ENCODE measurements at regions not wholly inside any gene's neighbourhood (a gene's known extent, or its start where the extent isn't known, plus 50 kb on each side); places are given as distances from the start of the nearest gene placed in this dataset.

DNA sequence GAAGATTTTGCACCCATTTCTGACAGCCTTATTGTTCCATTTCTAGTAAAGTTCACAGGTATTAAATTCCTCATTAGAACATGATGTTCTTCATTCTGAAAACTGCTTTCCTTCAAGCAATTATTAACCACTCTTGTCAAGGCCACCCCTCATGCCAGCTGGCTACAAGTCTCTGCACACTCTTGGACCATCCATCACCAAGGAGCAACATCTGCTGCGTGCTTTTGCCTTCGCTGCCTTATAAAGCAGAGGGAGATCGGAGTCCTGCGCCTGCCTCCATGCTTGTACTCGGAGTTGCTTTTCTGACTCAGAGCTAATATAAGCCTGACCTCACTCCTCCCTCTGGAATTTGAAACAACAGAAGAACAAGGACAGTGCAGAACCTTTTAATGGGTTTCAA lies 529.9 kb upstream of the DPP6 start:
- TF ChIP-seq YY1 (IDR thresholded peaks at IDR 0.05; ENCODE audit: insufficient read depth, insufficient read length) (no peak), SUZ12 (IDR thresholded peaks at IDR 0.05; ENCODE audit: extremely low read depth, insufficient read depth, insufficient read length) (no peak), ZNF274 (IDR thresholded peaks at IDR 0.05; ENCODE audit: low read depth, low read length) (no peak)
- no peak overlapping the region for H3K9ac ChIP-seq (ENCODE audit: insufficient read length, low read depth)
- H3K4me1 ChIP-seq (ENCODE audit: insufficient read depth, insufficient read length), result peaks cover 3% of the 10 kb centered on the region
- no peak overlapping the region for H3K4me3 ChIP-seq (ENCODE audit: insufficient read length, low read depth)
- DNase-seq (ENCODE audit: low read depth, low spot score), result no peak
- H3K36me3 ChIP-seq (ENCODE audit: insufficient read depth, insufficient read length, low read length), result no peaks in the 10 kb centered on the region
- H3K27me3 ChIP-seq (ENCODE audit: insufficient read depth, insufficient read length), result no peaks in the 10 kb centered on the region
- no peaks in the 10 kb centered on the region; the same call in 1 of the 2 replicates for H3K9me3 ChIP-seq (ENCODE audit: insufficient read depth, low read length)

DNA sequence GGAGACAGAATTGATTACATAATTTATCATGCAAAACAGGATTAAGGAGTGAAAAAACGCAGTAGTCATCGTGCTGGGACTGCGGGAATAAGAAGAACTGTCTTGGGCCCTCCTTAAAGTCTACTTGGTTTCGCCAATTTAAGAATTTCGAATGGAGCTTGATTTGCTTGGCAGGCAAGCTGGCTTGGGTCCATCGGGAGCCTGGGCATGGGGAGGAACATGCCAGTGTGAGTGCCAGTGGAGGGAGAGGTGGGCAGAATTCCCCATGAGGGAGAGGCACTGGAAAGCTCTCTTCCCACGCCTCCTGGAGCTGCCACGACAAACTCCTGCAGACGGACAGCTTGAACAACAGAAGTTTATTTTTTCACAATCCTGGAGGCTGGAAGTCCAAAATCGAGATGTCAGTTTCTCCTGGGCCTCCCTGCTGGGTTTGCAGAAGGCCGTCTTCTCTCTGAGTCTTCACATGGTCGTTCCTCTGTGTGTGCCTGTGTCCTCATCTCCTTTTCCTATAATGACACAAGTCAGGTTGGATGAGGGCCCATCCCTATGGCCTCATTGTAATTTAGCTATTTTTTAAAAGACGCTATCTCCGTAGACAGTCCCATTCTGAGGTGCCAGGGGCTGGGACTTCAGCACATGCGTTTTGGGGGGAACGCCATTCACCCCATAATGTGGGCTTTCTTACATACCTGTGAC lies 528.7 kb upstream of the DPP6 start:
- no peaks in the 10 kb centered on the region for H3K27me3 ChIP-seq (ENCODE audit: insufficient read depth, insufficient read length)
- H3K4me1 ChIP-seq (ENCODE audit: insufficient read depth, insufficient read length), result peaks cover 3% of the 10 kb centered on the region
- H3K9me3 ChIP-seq (ENCODE audit: insufficient read depth, low read length), result peaks cover 9% of the 10 kb centered on the region; the same call in 1 of the 2 replicates
- H3K9ac ChIP-seq (ENCODE audit: insufficient read length, low read depth), result no peak overlapping the region
- TF ChIP-seq YY1 (IDR thresholded peaks at IDR 0.05; ENCODE audit: insufficient read depth, insufficient read length) (no peak), SUZ12 (IDR thresholded peaks at IDR 0.05; ENCODE audit: extremely low read depth, insufficient read depth, insufficient read length) (no peak), ZNF274 (IDR thresholded peaks at IDR 0.05; ENCODE audit: low read depth, low read length) (no peak)
- no peak for DNase-seq (ENCODE audit: low read depth, low spot score)
- H3K4me3 ChIP-seq (ENCODE audit: insufficient read length, low read depth), result no peak overlapping the region
- H3K36me3 ChIP-seq (ENCODE audit: insufficient read depth, insufficient read length, low read length), result no peaks in the 10 kb centered on the region

DNA sequence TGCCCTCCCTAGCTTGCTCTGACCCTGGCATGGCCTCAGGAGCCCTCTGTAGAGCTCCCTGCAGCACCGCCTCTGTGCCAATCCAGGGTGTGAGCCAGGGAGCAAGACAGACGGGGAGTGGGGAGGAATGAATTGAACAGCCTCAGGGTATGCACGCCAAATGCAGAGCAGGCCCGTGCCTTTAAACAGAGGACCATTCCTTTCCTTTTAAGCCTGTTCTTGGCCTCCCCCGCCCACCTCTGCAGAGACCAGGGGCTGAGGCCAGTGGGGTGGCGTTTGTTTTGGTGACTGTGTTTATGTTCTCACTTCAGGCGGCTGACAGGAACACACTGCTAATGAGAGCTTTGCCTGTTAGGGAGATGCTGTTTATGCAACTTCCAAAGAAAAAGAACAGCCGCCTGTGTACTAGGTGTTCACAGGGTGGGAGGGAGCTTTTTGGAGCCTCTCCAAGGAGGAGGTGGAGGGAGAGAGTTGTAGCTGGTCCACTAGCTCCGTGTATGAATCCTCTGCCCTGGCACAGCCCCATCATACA lies 528.1 kb upstream of the DPP6 start:
- H3K4me1 ChIP-seq (ENCODE audit: insufficient read depth, insufficient read length), result peaks cover 3% of the 10 kb centered on the region
- H3K27me3 ChIP-seq (ENCODE audit: insufficient read depth, insufficient read length), result no peaks in the 10 kb centered on the region
- TF ChIP-seq SUZ12 (IDR thresholded peaks at IDR 0.05; ENCODE audit: extremely low read depth, insufficient read depth, insufficient read length) (no peak), YY1 (IDR thresholded peaks at IDR 0.05; ENCODE audit: insufficient read depth, insufficient read length) (no peak), ZNF274 (IDR thresholded peaks at IDR 0.05; ENCODE audit: low read depth, low read length) (no peak)
- H3K4me3 ChIP-seq (ENCODE audit: insufficient read length, low read depth), result no peak overlapping the region
- DNase-seq (ENCODE audit: low read depth, low spot score), result peak; percentile 57
- H3K36me3 ChIP-seq (ENCODE audit: insufficient read depth, insufficient read length, low read length), result no peaks in the 10 kb centered on the region
- H3K9me3 ChIP-seq (ENCODE audit: insufficient read depth, low read length), result peaks cover 11% of the 10 kb centered on the region; the same call in 1 of the 2 replicates
- H3K9ac ChIP-seq (ENCODE audit: insufficient read length, low read depth), result no peak overlapping the region

DNA sequence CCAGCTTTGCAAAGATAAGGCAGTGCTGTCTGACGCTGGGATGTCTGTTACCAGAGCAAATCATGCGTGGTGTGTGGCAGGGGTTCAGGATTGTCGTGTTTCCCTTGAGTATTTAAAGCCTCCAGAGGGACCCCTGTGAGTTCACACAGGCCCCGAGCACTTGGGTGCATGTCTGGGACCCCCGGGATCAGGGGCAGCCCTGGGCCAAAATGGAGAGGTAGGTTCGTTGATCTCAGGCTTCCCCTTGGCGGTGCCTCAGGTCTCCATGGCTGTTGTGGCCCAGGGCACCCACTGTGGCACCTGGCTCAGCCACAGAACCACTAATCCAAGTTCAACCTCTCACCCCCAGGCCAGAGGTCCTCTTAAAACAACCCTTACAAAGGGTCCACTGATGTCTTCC lies 523.1 kb upstream of the DPP6 start:
- Histone ChIP-seq H3K27me3 (ENCODE audit: insufficient read depth, insufficient read length) (no peaks in the 10 kb centered on the region), H3K4me1 (ENCODE audit: insufficient read depth, insufficient read length) (no peaks in the 10 kb centered on the region), H3K36me3 (ENCODE audit: insufficient read depth, insufficient read length, low read length) (no peaks in the 10 kb centered on the region), H3K9me3 (ENCODE audit: insufficient read depth, low read length) (peaks cover 11% of the 10 kb centered on the region; the same call in 1 of the 2 replicates), H3K9ac (ENCODE audit: insufficient read length, low read depth) (no peak overlapping the region), H3K4me3 (ENCODE audit: insufficient read length, low read depth) (no peak overlapping the region)
- no peak for TF ChIP-seq YY1 (IDR thresholded peaks at IDR 0.05; ENCODE audit: insufficient read depth, insufficient read length)
- TF ChIP-seq SUZ12 (IDR thresholded peaks at IDR 0.05; ENCODE audit: extremely low read depth, insufficient read depth, insufficient read length), result no peak
- TF ChIP-seq ZNF274 (IDR thresholded peaks at IDR 0.05; ENCODE audit: low read depth, low read length), result no peak
- no peak for DNase-seq (ENCODE audit: low read depth, low spot score)

DNA sequence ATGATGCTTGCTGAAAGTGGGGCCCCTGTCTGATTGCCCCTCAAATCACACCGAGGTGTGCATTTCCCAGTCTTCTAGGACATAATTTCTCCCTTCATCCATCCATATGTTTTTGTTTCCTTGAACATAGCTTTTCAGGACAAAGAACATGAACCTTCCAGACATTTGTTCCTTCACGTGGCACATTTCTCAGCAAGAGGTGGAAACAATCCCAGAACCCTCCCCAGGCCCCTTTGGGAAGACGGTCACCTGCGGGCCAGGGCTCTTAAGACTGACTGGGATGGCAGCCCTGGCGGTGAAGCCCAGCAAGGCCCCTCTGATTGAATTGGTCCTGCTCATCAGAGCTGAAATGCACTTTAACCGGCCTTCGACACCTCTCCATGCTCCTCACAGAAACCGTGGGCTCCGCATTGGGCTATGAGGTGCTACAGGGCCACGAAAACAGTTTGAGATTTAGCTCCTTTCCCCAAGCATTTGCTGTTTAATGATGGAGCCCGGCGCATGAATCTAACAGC lies 522.5 kb upstream of the DPP6 start:
- H3K9me3 ChIP-seq (ENCODE audit: insufficient read depth, low read length), result peaks cover 11% of the 10 kb centered on the region; the same call in 1 of the 2 replicates
- no peak for TF ChIP-seq ZNF274 (IDR thresholded peaks at IDR 0.05; ENCODE audit: low read depth, low read length)
- TF ChIP-seq SUZ12 (IDR thresholded peaks at IDR 0.05; ENCODE audit: extremely low read depth, insufficient read depth, insufficient read length), result no peak
- no peak for TF ChIP-seq YY1 (IDR thresholded peaks at IDR 0.05; ENCODE audit: insufficient read depth, insufficient read length)
- no peaks in the 10 kb centered on the region for H3K27me3 ChIP-seq (ENCODE audit: insufficient read depth, insufficient read length)
- H3K36me3 ChIP-seq (ENCODE audit: insufficient read depth, insufficient read length, low read length), result no peaks in the 10 kb centered on the region
- no peak overlapping the region for H3K4me3 ChIP-seq (ENCODE audit: insufficient read length, low read depth)
- no peaks in the 10 kb centered on the region for H3K4me1 ChIP-seq (ENCODE audit: insufficient read depth, insufficient read length)
- H3K9ac ChIP-seq (ENCODE audit: insufficient read length, low read depth), result no peak overlapping the region
- no peak for DNase-seq (ENCODE audit: low read depth, low spot score)

DNA sequence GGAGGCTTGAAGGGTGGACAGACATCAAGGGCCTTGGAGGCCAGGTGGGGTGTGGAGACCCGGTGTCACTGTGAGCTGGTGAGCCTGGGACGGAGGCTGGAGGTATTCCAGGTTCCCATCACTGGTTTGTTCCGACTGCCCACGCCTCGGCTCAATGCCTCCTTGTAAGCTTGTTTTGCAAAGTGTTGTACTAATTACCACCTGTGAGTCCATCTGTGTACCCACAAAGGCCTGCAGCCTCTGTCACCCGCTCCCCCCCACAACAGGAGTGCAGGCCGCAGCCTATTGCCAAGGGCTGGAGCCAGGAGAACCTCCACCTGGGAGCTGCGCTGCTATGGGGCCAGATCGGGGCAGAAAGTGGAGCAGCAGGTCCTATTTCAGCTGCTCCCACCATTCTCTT lies 521.8 kb upstream of the DPP6 start:
- TF ChIP-seq YY1 (IDR thresholded peaks at IDR 0.05; ENCODE audit: insufficient read depth, insufficient read length), result no peak
- no peak for TF ChIP-seq ZNF274 (IDR thresholded peaks at IDR 0.05; ENCODE audit: low read depth, low read length)
- Histone ChIP-seq H3K9me3 (ENCODE audit: insufficient read depth, low read length) (peaks cover 11% of the 10 kb centered on the region; the same call in 1 of the 2 replicates), H3K4me1 (ENCODE audit: insufficient read depth, insufficient read length) (no peaks in the 10 kb centered on the region), H3K9ac (ENCODE audit: insufficient read length, low read depth) (no peak overlapping the region), H3K27me3 (ENCODE audit: insufficient read depth, insufficient read length) (no peaks in the 10 kb centered on the region), H3K36me3 (ENCODE audit: insufficient read depth, insufficient read length, low read length) (no peaks in the 10 kb centered on the region), H3K4me3 (ENCODE audit: insufficient read length, low read depth) (no peak overlapping the region)
- DNase-seq (ENCODE audit: low read depth, low spot score), result no peak

DNA sequence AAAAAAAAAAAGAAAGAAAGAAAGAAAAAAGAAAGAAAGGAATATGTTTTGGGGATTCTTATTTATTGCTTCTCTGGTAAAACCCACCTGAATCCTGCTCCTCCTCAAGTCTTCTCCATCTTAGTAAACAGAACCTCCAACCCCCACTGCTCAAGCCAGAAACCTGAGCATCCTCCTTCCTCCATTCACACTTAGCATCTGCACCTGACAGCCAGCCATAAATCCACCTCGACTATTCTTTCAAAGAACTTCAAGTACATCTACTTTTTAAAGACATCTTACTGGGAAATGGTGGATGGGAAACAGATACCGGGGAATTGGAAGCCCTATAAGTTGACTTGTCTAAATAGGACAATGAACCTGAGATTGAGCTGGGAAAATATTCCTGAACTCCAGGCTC lies 519.9 kb upstream of the DPP6 start:
- H3K4me3 ChIP-seq (ENCODE audit: insufficient read length, low read depth), result no peak overlapping the region
- no peaks in the 10 kb centered on the region for H3K27me3 ChIP-seq (ENCODE audit: insufficient read depth, insufficient read length)
- no peaks in the 10 kb centered on the region for H3K4me1 ChIP-seq (ENCODE audit: insufficient read depth, insufficient read length)
- no peaks in the 10 kb centered on the region for H3K36me3 ChIP-seq (ENCODE audit: insufficient read depth, insufficient read length, low read length)
- no peak for DNase-seq (ENCODE audit: low read depth, low spot score)
- H3K9ac ChIP-seq (ENCODE audit: insufficient read length, low read depth), result no peak overlapping the region
- TF ChIP-seq SUZ12 (IDR thresholded peaks at IDR 0.05; ENCODE audit: extremely low read depth, insufficient read depth, insufficient read length) (no peak), YY1 (IDR thresholded peaks at IDR 0.05; ENCODE audit: insufficient read depth, insufficient read length) (no peak), ZNF274 (IDR thresholded peaks at IDR 0.05; ENCODE audit: low read depth, low read length) (no peak)
- peaks cover 11% of the 10 kb centered on the region; the same call in 1 of the 2 replicates for H3K9me3 ChIP-seq (ENCODE audit: insufficient read depth, low read length)

Measured in NT2/D1 (cell line).